H1 (cell line): ENCODE measurements at regions not wholly inside any gene's neighbourhood (a gene's known extent, or its start where the extent isn't known, plus 50 kb on each side); places are given as distances from the start of the nearest gene placed in this dataset.
A peak's percentile ranks its signal among the peaks of the same experiment; 100 is the strongest.

Experiments
- CTCF ChIA-PET: fragments of 300-600 bp; sonication (Branson Sonifier 250); formaldehyde crosslinking; loops from one replicate; lab custom pipeline; 2021; ENCODE audit not compliant: partially characterized antibody; lab: Charles Lee
- POLR2A ChIA-PET: fragments of 300-600 bp; sonication (Branson Sonifier 250); formaldehyde crosslinking; loops from one replicate; lab custom pipeline; 2021; ENCODE audit warnings: inconsistent platforms; ENCODE audit not compliant: partially characterized antibody; lab: Charles Lee
- DNase-seq, 2 experiments: peaks; one replicate each; pipeline versions ENCODE4 v3.0.0 to v3.0.0-alpha.2; 2010 to 2022; ENCODE audit warnings: low spot score in 2 of 2, low read depth in 1 of 2, mixed read lengths in 1 of 2
- FAIRE-seq: peaks from 2 replicates; lab custom pipeline; 2011; peaks lifted over from hg19 to GRCh38; lab: Jason Lieb, UNC
- H2AFZ ChIP-seq: 2 replicates; pipeline ENCODE4 v1.8.1; 2012; ENCODE audit warnings: low read length, inconsistent platforms
- H2AK5ac ChIP-seq: 2 replicates; pipeline ENCODE4 v1.6.1; 2013; ENCODE audit warnings: low read depth, low read length
- H2BK120ac ChIP-seq: replicated peaks from 2 replicates; pipeline ENCODE3; 2013; ENCODE audit warnings: low read depth, low read length, inconsistent platforms
- H2BK12ac ChIP-seq: 2 replicates; pipeline ENCODE4 v1.6.1; 2013; ENCODE audit warnings: low read depth, low read length
- H2BK15ac ChIP-seq: 2 replicates; pipeline ENCODE4 v1.6.1; 2013; ENCODE audit warnings: low read length
- H2BK20ac ChIP-seq: 2 replicates; pipeline ENCODE4 v1.6.1; 2013; ENCODE audit warnings: low read length
- H2BK5ac ChIP-seq: 2 replicates; pipeline ENCODE4 v1.6.1; 2013; ENCODE audit warnings: low read depth, low read length
- H3K14ac ChIP-seq: 2 replicates; pipeline ENCODE4 v1.6.1; 2013; ENCODE audit warnings: inconsistent platforms; ENCODE audit not compliant: insufficient read length
- H3K18ac ChIP-seq: 2 replicates; pipeline ENCODE4 v1.6.1; 2013; ENCODE audit warnings: low read length; ENCODE audit errors: extremely low read depth
- H3K23ac ChIP-seq: 2 replicates; pipeline ENCODE4 v1.6.1; 2013; ENCODE audit warnings: inconsistent platforms; ENCODE audit not compliant: insufficient read length
- H3K23me2 ChIP-seq: 2 replicates; pipeline ENCODE4 v1.6.1; 2013; ENCODE audit warnings: low read depth, low read length
- H3K27ac ChIP-seq: 2 replicates; pipeline ENCODE4 v1.6.1; 2011; ENCODE audit warnings: low read depth, low read length, inconsistent platforms
- H3K27me3 ChIP-seq, 4 experiments: replicated peaks in 1 of 4; 1 replicate in 1 of 4; 2 replicates in 3 of 4; pipeline versions ENCODE4 v1.6.1 to v1.8.1; 2011 to 2013; ENCODE audit warnings: low read length in 3 of 4, mild to moderate bottlenecking in 3 of 4, inconsistent platforms in 2 of 4, mixed read lengths in 2 of 4, moderate library complexity in 1 of 4; ENCODE audit not compliant: control insufficient read depth in 3 of 4, insufficient read depth in 3 of 4; ENCODE audit errors: extremely low read depth in 1 of 4
- H3K36me3 ChIP-seq, 4 experiments: 2 replicates each; pipeline versions ENCODE4 v1.6.1 to v1.8.1; 2011 to 2013; ENCODE audit warnings: mild to moderate bottlenecking in 4 of 4, low read length in 3 of 4, moderate library complexity in 2 of 4, control low read depth in 1 of 4, inconsistent platforms in 1 of 4; ENCODE audit not compliant: insufficient read depth in 4 of 4, control insufficient read depth in 2 of 4
- H3K4ac ChIP-seq: replicated peaks from 2 replicates; pipeline ENCODE3; 2013; ENCODE audit warnings: low read length, low read depth, mixed read lengths, inconsistent platforms; ENCODE audit not compliant: insufficient read length
- H3K4me1 ChIP-seq, 4 experiments: replicated peaks in 1 of 4; 1 replicate in 1 of 4; 2 replicates in 3 of 4; pipeline versions ENCODE4 v1.6.1 to v1.8.1; 2011 to 2013; ENCODE audit warnings: low read length in 3 of 4, inconsistent platforms in 2 of 4, mixed read lengths in 1 of 4; ENCODE audit not compliant: insufficient read depth in 4 of 4, control insufficient read depth in 3 of 4
- H3K4me2 ChIP-seq, 2 experiments: 2 replicates each; pipeline versions ENCODE4 v1.6.1 to v1.8.1; 2011 to 2013; ENCODE audit warnings: low read depth in 2 of 2, low read length in 2 of 2, control low read depth in 1 of 2, inconsistent platforms in 1 of 2, mild to moderate bottlenecking in 1 of 2; ENCODE audit not compliant: insufficient read depth in 1 of 2
- H3K4me3 ChIP-seq, 4 experiments: fragments of 200-600, 300-600 bp in 1 of 4; sonication (generic), shearing (Covaris generic), sonication (Bioruptor Twin) in 1 of 4; 2 replicates each; pipeline versions ENCODE4 v1.5.1 to v1.8.1; 2011 to 2016; ENCODE audit warnings: low read length in 4 of 4, low read depth in 3 of 4, control low read depth in 2 of 4, inconsistent platforms in 2 of 4, mild to moderate bottlenecking in 2 of 4, mixed read lengths in 1 of 4, moderate library complexity in 1 of 4; ENCODE audit not compliant: insufficient read depth in 2 of 4; ENCODE audit errors: extremely low read depth in 1 of 4
- H3K56ac ChIP-seq: replicated peaks from 2 replicates; pipeline ENCODE3; 2013; ENCODE audit warnings: low read depth, mild to moderate bottlenecking, mixed read lengths, low read length, inconsistent platforms; ENCODE audit not compliant: insufficient read length
- H3K79me1 ChIP-seq: 2 replicates; pipeline ENCODE4 v1.6.1; 2013; ENCODE audit warnings: low read depth, low read length, control low read depth
- H3K79me2 ChIP-seq, 2 experiments: 2 replicates each; pipeline versions ENCODE4 v1.6.1 to v1.8.1; 2012 to 2013; ENCODE audit warnings: low read length in 2 of 2, mild to moderate bottlenecking in 2 of 2, inconsistent platforms in 1 of 2; ENCODE audit not compliant: insufficient read depth in 2 of 2, control insufficient read depth in 1 of 2
- H3K9ac ChIP-seq, 4 experiments: replicated peaks in 1 of 4; 1 replicate in 1 of 4; 2 replicates in 3 of 4; pipeline versions ENCODE4 v1.6.1 to v1.8.1; 2011 to 2013; ENCODE audit warnings: low read depth in 3 of 4, low read length in 3 of 4, control low read depth in 2 of 4, mild to moderate bottlenecking in 2 of 4, moderate library complexity in 2 of 4, inconsistent platforms in 1 of 4; ENCODE audit errors: extremely low read depth in 1 of 4
- H3K9me3 ChIP-seq, 2 experiments: 2 replicates each; pipeline versions ENCODE4 v1.6.1 to v1.8.1; 2012 to 2013; ENCODE audit warnings: mild to moderate bottlenecking in 2 of 2, moderate library complexity in 2 of 2, control low read depth in 1 of 2, inconsistent platforms in 1 of 2, low read depth in 1 of 2, low read length in 1 of 2, mixed read lengths in 1 of 2; ENCODE audit not compliant: insufficient read depth in 2 of 2
- H4K20me1 ChIP-seq, 2 experiments: replicated peaks in 1 of 2; 2 replicates each; pipeline versions ENCODE3 to v1.8.1; 2011 to 2013; ENCODE audit warnings: inconsistent platforms in 2 of 2, low read length in 2 of 2, mild to moderate bottlenecking in 1 of 2; ENCODE audit not compliant: insufficient read depth in 2 of 2, control insufficient read depth in 1 of 2
- H4K5ac ChIP-seq: 2 replicates; pipeline ENCODE4 v1.6.1; 2013; ENCODE audit warnings: low read length, low read depth, mixed read lengths, inconsistent platforms; ENCODE audit not compliant: insufficient read length
- H4K8ac ChIP-seq: 2 replicates; pipeline ENCODE4 v1.8.0; 2013; ENCODE audit warnings: mild to moderate bottlenecking, moderate library complexity, low read length, inconsistent platforms; ENCODE audit not compliant: insufficient read depth; ENCODE audit errors: extremely low read depth
- H4K91ac ChIP-seq: replicated peaks from 2 replicates; pipeline ENCODE3; 2013; ENCODE audit warnings: low read length, mixed read lengths, inconsistent platforms; ENCODE audit not compliant: insufficient read length
- ASH2L ChIP-seq: fragments of 200-600, 300-600 bp; sonication (generic); IDR thresholded peaks from one replicate; pipeline ENCODE4 v1.7.1; 2017; ENCODE audit warnings: low read length
- SIN3A ChIP-seq, 2 experiments: IDR thresholded peaks in 1 of 2; conservative IDR thresholded peaks in 1 of 2; 2 replicates each; pipeline ENCODE4 v1.6.1; 2011 to 2012; ENCODE audit warnings: low read length in 2 of 2, improper control_type of control experiment in 1 of 2, low read depth in 1 of 2, mild to moderate bottlenecking in 1 of 2
- SRF ChIP-seq: IDR thresholded peaks from 2 replicates; pipeline ENCODE4 v1.6.1; 2011; ENCODE audit warnings: mild to moderate bottlenecking, low read depth, low read length, moderate library complexity
- WGBS, 2 experiments: shearing (Covaris generic) in 1 of 2; methylation state at CpG; one replicate each; pipeline versions ENCODE4 v1.1.6 to v1.1.7; 2013 to 2015; ENCODE audit warnings: low lambda C conversion rate in 2 of 2, mixed read lengths in 2 of 2, inconsistent platforms in 1 of 2, low coverage in 1 of 2, missing lambda C conversion rate in 1 of 2; ENCODE audit not compliant: insufficient replicate concordance in 2 of 2, insufficient coverage in 1 of 2, insufficient read length in 1 of 2; ENCODE audit errors: extremely low coverage in 1 of 2, missing lambda C conversion rate in 1 of 2; 5-methylcytosine and 5-hydroxymethylcytosine counted together

GRCh38 chr3:182233405-182233804, 521.7 kb downstream of the SOX2 start:
- CTCF ChIA-PET = interaction anchor here (0.7 to 1.6 kb wide), 3 partner anchors 9 to 15 kb away, joined by 3 to 4 read pairs (median 3); no protein-coding TSS in a partner anchor
- H4K5ac ChIP-seq = no peak overlapping the region
- 91% methylated on average over 1 of the region's 1 CpG; no CpG with 5 or more reads in 1 of the 2 experiments for WGBS, 2 experiments

More at GRCh38 chr3:182233405-182233804, 521.7 kb downstream of the SOX2 start:
- no peaks in the 10 kb centered on the region for H3K79me1 ChIP-seq
- H3K18ac ChIP-seq = no peak overlapping the region
- no peak overlapping the region for H2BK5ac ChIP-seq
- H3K9me3 ChIP-seq = no peaks in the 10 kb centered on the region
- no peaks in the 10 kb centered on the region; the same call in 1 of the 2 replicates for H3K23me2 ChIP-seq
- H2AK5ac ChIP-seq = no peak overlapping the region
- H3K4me3 ChIP-seq = no peak overlapping the region
- H2BK120ac ChIP-seq = no peak overlapping the region
- TF ChIP-seq ASH2L (no peak), SIN3A (conservative IDR thresholded peaks at IDR 0.05 in 1 of 2, IDR thresholded peaks at IDR 0.05 in 1 of 2; ENCODE audit: low read depth in 1 of 2, low read length in 2 of 2) (no peak), SRF (peak; percentile 71; the same call in 1 of the 2 replicates)
- H2BK20ac ChIP-seq = no peak overlapping the region
- no peak overlapping the region for H2BK12ac ChIP-seq
- DNase-seq = no peak
- H3K23ac ChIP-seq = no peak overlapping the region
- H2BK15ac ChIP-seq = no peak overlapping the region
- H3K79me2 ChIP-seq = no peaks in the 10 kb centered on the region
- no peak overlapping the region for H3K4ac ChIP-seq
- no peaks in the 10 kb centered on the region for H4K20me1 ChIP-seq
- POLR2A ChIA-PET = interaction anchor here (0.7 kb wide), 1 partner anchor 283 kb away, joined by 3 read pairs; no protein-coding TSS in a partner anchor
- H4K8ac ChIP-seq = no peak overlapping the region
- no peak overlapping the region for H4K91ac ChIP-seq
- no peak overlapping the region for H3K56ac ChIP-seq
- no peak overlapping the region for H3K27ac ChIP-seq
- no peak overlapping the region for H3K9ac ChIP-seq
- H3K14ac ChIP-seq = no peak overlapping the region
- no peaks in the 10 kb centered on the region for H3K36me3 ChIP-seq
- H3K4me2 ChIP-seq = no peak overlapping the region
- H3K27me3 ChIP-seq = no peaks in the 10 kb centered on the region
- FAIRE-seq = no peak
- no peaks in the 10 kb centered on the region for H3K4me1 ChIP-seq
- H2AFZ ChIP-seq = no peak overlapping the region
